ENCODE measurements at regions not wholly inside any gene's neighbourhood (a gene's known extent, or its start where the extent isn't known, plus 50 kb on each side); places are given as distances from the start of the nearest gene placed in this dataset.

- Histone ChIP-seq H3K27ac (ENCODE audit: low read depth, low read length) (no peak overlapping the region), H3K9me3 (ENCODE audit: control insufficient read depth in 1 of 2, insufficient read depth in 1 of 2, low read depth in 1 of 2, low read length in 2 of 2) (no peaks in the 10 kb centered on the region), H3K4me2 (ENCODE audit: low read length) (no peak overlapping the region), H3K4me3 (replicated peaks in 1 of 2; ENCODE audit: low read depth in 1 of 2, low read length in 2 of 2) (no peak overlapping the region), H3K79me2 (ENCODE audit: insufficient read depth, low read length) (no peaks in the 10 kb centered on the region), H4K20me1 (ENCODE audit: insufficient read depth) (no peaks in the 10 kb centered on the region), H3K36me3 (ENCODE audit: control insufficient read depth in 1 of 2, insufficient read depth in 2 of 2, low read length in 2 of 2) (no peaks in the 10 kb centered on the region), H2AFZ (ENCODE audit: low read depth, low read length, poor library complexity, severe bottlenecking) (no peak overlapping the region), H3K9me2 (ENCODE audit: insufficient read depth) (no peaks in the 10 kb centered on the region), H3K9ac (ENCODE audit: low read length) (no peak overlapping the region), H3K27me3 (ENCODE audit: insufficient read depth, low read length) (peaks cover 41% of the 10 kb centered on the region), H3K4me1 (ENCODE audit: control insufficient read depth in 1 of 2, insufficient read depth in 2 of 2, low read length in 2 of 2) (no peaks in the 10 kb centered on the region)
- peak; percentile 91 for ATAC-seq
- CTCF ChIA-PET = interaction anchor here (0.7 kb wide), 1 partner anchor 184 kb away, joined by 3 read pairs; no protein-coding TSS in a partner anchor
- peak; percentile 3 for DNase-seq (ENCODE audit: low read depth, low spot score)
- intact Hi-C loops (cut with micrococcal nuclease) = no loop called here
- TF ChIP-seq ZBTB33 (IDR thresholded peaks at IDR 0.05; ENCODE audit: extremely low read depth, insufficient replicate concordance, low read length) (no peak), REST (IDR thresholded peaks at IDR 0.05; ENCODE audit: low read depth) (no peak), SP1 (IDR thresholded peaks at IDR 0.05; ENCODE audit: low read depth) (no peak), EZH2 (IDR thresholded peaks at IDR 0.05) (no peak), ZFX (IDR thresholded peaks at IDR 0.05) (no peak), ZNF274 (IDR thresholded peaks at IDR 0.05; ENCODE audit: low read depth, low read length) (no peak), YY1 (IDR thresholded peaks at IDR 0.05; ENCODE audit: extremely low read depth, insufficient replicate concordance, low read depth, low read length) (no peak), ATF3 (IDR thresholded peaks at IDR 0.05) (no peak), CBX3 (IDR thresholded peaks at IDR 0.05; ENCODE audit: low read depth) (no peak), SIN3A (IDR thresholded peaks at IDR 0.05; ENCODE audit: low read depth) (no peak), EGR1 (IDR thresholded peaks at IDR 0.05; ENCODE audit: low read depth) (no peak), CTCF (IDR thresholded peaks at IDR 0.05 in 2 of 3, conservative IDR thresholded peaks at IDR 0.05 in 1 of 3; ENCODE audit: borderline replicate concordance in 1 of 3, insufficient read depth in 1 of 3, low read depth in 2 of 3, low read length in 2 of 3) (peak; percentile 11 to 53 (median 48); a peak in 5 of 6 replicates), JUND (IDR thresholded peaks at IDR 0.05) (no peak), TCF7L2 (IDR thresholded peaks at IDR 0.05; ENCODE audit: borderline replicate concordance, extremely low read depth, insufficient read depth, insufficient read length) (no peak), RAD21 (IDR thresholded peaks at IDR 0.05; ENCODE audit: low read depth) (peak; percentile 36)
- POLR2A ChIA-PET = no interaction called here
- BruUV-seq (replicated peaks) = no TSS peak
- RAD21 ChIA-PET (ENCODE audit: low non-redundant PET in 1 of 2, low total read pairs in 2 of 2, uncharacterized antibody in 2 of 2, unreplicated experiment in 2 of 2) = no interaction called here
Measured at GRCh38 chr1:223486366-223486765, 93.2 kb downstream of the CCDC185 start.
